Neural progenitor cell (in vitro differentiated cells): ENCODE measurements at regions not wholly inside any gene's neighbourhood (a gene's known extent, or its start where the extent isn't known, plus 50 kb on each side); places are given as distances from the start of the nearest gene placed in this dataset.

Source experiments
- DNase-seq: peaks from one replicate; pipeline ENCODE4 v3.0.0-alpha.2; 2016; ENCODE audit warnings: low spot score
- H2AFZ ChIP-seq: fragments of 200-600 bp; sonication (generic); replicated peaks from 2 replicates; pipeline ENCODE4 v1.6.1; 2016; ENCODE audit warnings: antibody characterized with exemption
- H3F3A ChIP-seq: fragments of 200-600 bp; sonication (generic); 2 replicates; pipeline ENCODE4 v1.6.1; 2016; ENCODE audit warnings: antibody characterized with exemption, low read depth
- H3K27ac ChIP-seq: fragments of 200-600 bp; sonication (generic); 2 replicates; pipeline ENCODE4 v1.5.1; 2016; ENCODE audit warnings: mild to moderate bottlenecking
- H3K27me3 ChIP-seq: fragments of 200-600 bp; sonication (generic); 2 replicates; pipeline ENCODE4 v1.6.1; 2016; ENCODE audit warnings: mild to moderate bottlenecking, moderate library complexity
- H3K36me3 ChIP-seq: fragments of 200-600 bp; sonication (generic); 2 replicates; pipeline ENCODE4 v1.5.1; 2016
- H3K4me1 ChIP-seq: fragments of 200-600 bp; sonication (generic); 2 replicates; pipeline ENCODE4 v1.6.1; 2016; ENCODE audit warnings: mixed run types
- H3K4me2 ChIP-seq: fragments of 200-600 bp; sonication (generic); 2 replicates; pipeline ENCODE4 v1.6.1; 2016
- H3K4me3 ChIP-seq: fragments of 200-600 bp; sonication (generic); 2 replicates; pipeline ENCODE4 v1.5.1; 2016
- H3K79me2 ChIP-seq: fragments of 200-600 bp; sonication (generic); 2 replicates; pipeline ENCODE4 v1.6.1; 2016; ENCODE audit warnings: low read depth
- H3K9ac ChIP-seq: fragments of 200-600 bp; sonication (generic); 2 replicates; pipeline ENCODE4 v1.6.1; 2016
- H3K9me3 ChIP-seq: fragments of 200-600 bp; sonication (generic); 2 replicates; pipeline ENCODE4 v1.5.1; 2016; ENCODE audit warnings: low read depth
- H4K20me1 ChIP-seq: fragments of 200-600 bp; sonication (generic); 2 replicates; pipeline ENCODE4 v1.6.1; 2016; ENCODE audit warnings: low read depth
- H3K27ac Mint-ChIP-seq: 3 replicates; pipeline ENCODE4 v1.8.0; 2021; ENCODE audit warnings: mixed read lengths
- H3K27me3 Mint-ChIP-seq: 2 replicates; pipeline ENCODE4 v1.8.0; 2022; ENCODE audit warnings: low read depth, mild to moderate bottlenecking, inconsistent platforms, moderate library complexity, mixed read lengths; ENCODE audit not compliant: insufficient read depth
- H3K36me3 Mint-ChIP-seq: 3 replicates; pipeline ENCODE4 v1.8.0; 2021; ENCODE audit warnings: mixed read lengths
- H3K4me1 Mint-ChIP-seq: 3 replicates; pipeline ENCODE4 v1.8.0; 2021; ENCODE audit warnings: mixed read lengths
- H3K4me3 Mint-ChIP-seq: 3 replicates; pipeline ENCODE4 v1.8.0; 2021; ENCODE audit warnings: mild to moderate bottlenecking, moderate library complexity, mixed read lengths
- H3K9me3 Mint-ChIP-seq: 3 replicates; pipeline ENCODE4 v1.8.0; 2020; ENCODE audit warnings: mixed read lengths
- EZH2 ChIP-seq: fragments of 200-600 bp; sonication (generic); IDR thresholded peaks from 2 replicates; pipeline ENCODE4 v1.6.1; 2017; ENCODE audit warnings: antibody characterized with exemption, mild to moderate bottlenecking, moderate library complexity
- EZH2phosphoT487 ChIP-seq: fragments of 200-600 bp; sonication (generic); IDR thresholded peaks from 2 replicates; pipeline ENCODE4 v1.6.1; 2017; ENCODE audit warnings: antibody characterized with exemption
- TF ChIP-seq, protein P1 (sequence below): fragments of 200-600 bp; sonication (generic); IDR thresholded peaks from 2 replicates; pipeline ENCODE4 v1.5.1; 2017; ENCODE audit warnings: antibody characterized with exemption, mild to moderate bottlenecking

DNA sequence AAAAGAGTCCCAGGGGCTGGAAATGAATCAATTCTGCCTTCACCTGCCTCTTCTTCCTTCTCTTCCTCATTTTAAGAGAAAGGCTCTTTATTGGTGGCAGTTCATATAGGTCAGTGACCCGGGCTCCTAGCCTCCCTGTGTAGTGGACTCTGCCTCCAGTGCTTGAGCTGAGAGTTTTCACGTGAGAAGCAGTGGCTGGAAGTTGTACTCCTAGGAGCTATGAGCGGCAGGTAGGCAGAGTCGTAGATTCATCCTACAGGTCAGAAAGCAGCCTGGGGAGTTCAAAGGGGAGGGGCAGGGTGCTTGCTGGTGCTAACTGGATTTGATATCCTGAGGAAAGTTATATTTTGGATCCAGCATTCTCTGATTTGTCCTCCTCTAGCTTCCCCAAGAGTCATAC, 101.1 kb downstream of the RPLP1 start:
- H3K4me1 Mint-ChIP-seq: peaks cover 41% of the 10 kb centered on the region
- no peaks in the 10 kb centered on the region for H3K9me3 ChIP-seq
- no peak overlapping the region for H3K4me2 ChIP-seq
- no peak overlapping the region for H3K27ac ChIP-seq
- H3K79me2 ChIP-seq: no peaks in the 10 kb centered on the region
- peaks cover 30% of the 10 kb centered on the region for H3K4me1 ChIP-seq
- H3K27me3 Mint-ChIP-seq: peaks cover 4% of the 10 kb centered on the region
- no peaks in the 10 kb centered on the region for H3K36me3 ChIP-seq
- H3K4me3 ChIP-seq: no peak overlapping the region
- no peak for TF ChIP-seq EZH2phosphoT487
- TF ChIP-seq, protein P1, sequence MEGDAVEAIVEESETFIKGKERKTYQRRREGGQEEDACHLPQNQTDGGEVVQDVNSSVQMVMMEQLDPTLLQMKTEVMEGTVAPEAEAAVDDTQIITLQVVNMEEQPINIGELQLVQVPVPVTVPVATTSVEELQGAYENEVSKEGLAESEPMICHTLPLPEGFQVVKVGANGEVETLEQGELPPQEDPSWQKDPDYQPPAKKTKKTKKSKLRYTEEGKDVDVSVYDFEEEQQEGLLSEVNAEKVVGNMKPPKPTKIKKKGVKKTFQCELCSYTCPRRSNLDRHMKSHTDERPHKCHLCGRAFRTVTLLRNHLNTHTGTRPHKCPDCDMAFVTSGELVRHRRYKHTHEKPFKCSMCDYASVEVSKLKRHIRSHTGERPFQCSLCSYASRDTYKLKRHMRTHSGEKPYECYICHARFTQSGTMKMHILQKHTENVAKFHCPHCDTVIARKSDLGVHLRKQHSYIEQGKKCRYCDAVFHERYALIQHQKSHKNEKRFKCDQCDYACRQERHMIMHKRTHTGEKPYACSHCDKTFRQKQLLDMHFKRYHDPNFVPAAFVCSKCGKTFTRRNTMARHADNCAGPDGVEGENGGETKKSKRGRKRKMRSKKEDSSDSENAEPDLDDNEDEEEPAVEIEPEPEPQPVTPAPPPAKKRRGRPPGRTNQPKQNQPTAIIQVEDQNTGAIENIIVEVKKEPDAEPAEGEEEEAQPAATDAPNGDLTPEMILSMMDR: no peak
- H4K20me1 ChIP-seq: no peaks in the 10 kb centered on the region
- no peaks in the 10 kb centered on the region for H3K36me3 Mint-ChIP-seq
- peaks cover 10% of the 10 kb centered on the region for H3F3A ChIP-seq
- no peak overlapping the region for H3K27ac Mint-ChIP-seq
- no peaks in the 10 kb centered on the region for H3K27me3 ChIP-seq
- H3K4me3 Mint-ChIP-seq: no peak overlapping the region
- no peak for DNase-seq
- peaks cover 12% of the 10 kb centered on the region for H3K9me3 Mint-ChIP-seq
- no peak overlapping the region for H3K9ac ChIP-seq
- no peak overlapping the region for H2AFZ ChIP-seq

DNA sequence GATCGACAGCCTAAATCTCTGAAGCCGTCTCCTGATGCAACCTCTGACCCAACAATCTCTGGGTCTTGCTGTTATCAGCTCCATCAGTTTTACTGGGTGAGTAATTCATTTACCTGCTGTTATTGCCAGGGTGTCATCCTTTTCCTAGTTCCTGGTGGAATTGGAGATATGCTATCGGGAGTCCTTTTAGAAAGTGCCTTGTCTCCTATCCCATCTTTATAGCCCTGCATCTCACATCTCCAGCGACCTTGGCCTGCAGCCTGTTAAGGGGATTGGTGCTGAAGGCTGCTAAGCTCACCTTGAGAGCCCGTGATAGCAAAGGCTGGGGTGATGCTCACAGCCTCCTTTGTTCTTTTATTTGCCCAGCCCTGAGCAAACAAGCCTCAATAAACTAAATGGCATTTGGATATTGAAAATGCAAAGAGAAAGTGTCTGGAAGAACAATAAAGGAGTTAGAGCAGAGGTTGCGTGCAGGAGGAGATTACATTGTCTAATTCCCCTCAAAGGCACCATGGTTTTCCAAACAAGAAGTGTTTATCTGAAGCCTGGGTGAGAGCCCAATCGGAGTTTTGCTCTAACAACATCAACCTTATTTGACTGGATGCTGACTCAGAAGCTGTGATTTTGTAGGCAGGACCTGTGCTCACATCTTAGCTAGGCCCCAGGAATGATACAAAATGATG, 101.8 kb downstream of the RPLP1 start:
- no peak for DNase-seq
- no peak overlapping the region for H3K27ac Mint-ChIP-seq

DNA sequence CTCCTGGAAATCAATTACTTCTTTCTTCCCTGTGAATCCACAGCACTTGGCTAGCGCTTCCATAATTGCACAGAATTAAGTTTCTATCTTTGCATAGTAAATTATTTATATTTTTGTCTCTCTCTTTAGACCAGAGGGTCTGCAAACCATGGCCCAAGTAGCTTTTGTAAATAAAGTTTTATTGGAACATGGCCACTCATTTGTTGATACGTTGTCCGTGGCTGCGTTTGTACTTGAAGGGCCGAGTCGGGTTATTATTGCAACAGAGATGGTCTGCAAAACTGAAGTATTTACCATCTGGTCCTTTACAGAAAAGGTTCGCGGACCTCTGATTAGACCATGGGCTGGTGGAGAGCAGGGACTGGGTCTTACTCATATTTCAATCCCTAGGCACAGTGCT, 102.5 kb downstream of the RPLP1 start:
- Mint-ChIP-seq H3K27me3 (peaks cover 4% of the 10 kb centered on the region), H3K4me3 (no peak overlapping the region), H3K4me1 (peaks cover 29% of the 10 kb centered on the region), H3K36me3 (no peaks in the 10 kb centered on the region), H3K27ac (no peak overlapping the region), H3K9me3 (peaks cover 12% of the 10 kb centered on the region)
- Histone ChIP-seq H3K9ac (no peak overlapping the region), H3K9me3 (no peaks in the 10 kb centered on the region), H3K36me3 (no peaks in the 10 kb centered on the region), H4K20me1 (no peaks in the 10 kb centered on the region), H3K4me2 (no peak overlapping the region), H3K27me3 (no peaks in the 10 kb centered on the region), H3K4me1 (peaks cover 30% of the 10 kb centered on the region), H3K4me3 (no peak overlapping the region), H3K27ac (no peak overlapping the region), H2AFZ (no peak overlapping the region), H3F3A (peaks cover 10% of the 10 kb centered on the region), H3K79me2 (no peaks in the 10 kb centered on the region)
- TF ChIP-seq, protein P1: no peak
- TF ChIP-seq EZH2 (no peak), EZH2phosphoT487 (no peak)
- DNase-seq: no peak

More for the DNA sequence above, 101.8 kb downstream of the RPLP1 start:
- H3K27me3 ChIP-seq: no peaks in the 10 kb centered on the region
- H3K27ac ChIP-seq: no peak overlapping the region
- Mint-ChIP-seq H3K4me3 (no peak overlapping the region), H3K9me3 (peaks cover 12% of the 10 kb centered on the region), H3K27me3 (peaks cover 4% of the 10 kb centered on the region), H3K4me1 (peaks cover 34% of the 10 kb centered on the region), H3K36me3 (no peaks in the 10 kb centered on the region)
- no peaks in the 10 kb centered on the region for H3K9me3 ChIP-seq
- H3K9ac ChIP-seq: no peak overlapping the region
- H3K36me3 ChIP-seq: no peaks in the 10 kb centered on the region
- no peak overlapping the region for H3K4me3 ChIP-seq
- no peaks in the 10 kb centered on the region for H3K79me2 ChIP-seq
- H3F3A ChIP-seq: peaks cover 10% of the 10 kb centered on the region
- no peak for TF ChIP-seq EZH2
- no peak for TF ChIP-seq EZH2phosphoT487
- TF ChIP-seq, protein P1: no peak
- no peak overlapping the region for H3K4me2 ChIP-seq
- H2AFZ ChIP-seq: no peak overlapping the region
- H3K4me1 ChIP-seq: peaks cover 30% of the 10 kb centered on the region
- H4K20me1 ChIP-seq: no peaks in the 10 kb centered on the region
